ENCODE measurements at regions not wholly inside any gene's neighbourhood (a gene's known extent, or its start where the extent isn't known, plus 50 kb on each side); places are given as distances from the start of the nearest gene placed in this dataset.

GRCh38 chr12:126196263-126196662, 1131.0 kb downstream of the AACS start:
- no peak overlapping the region for H3K27ac ChIP-seq (ENCODE audit: low read length)
- TF ChIP-seq EZH2 (IDR thresholded peaks at IDR 0.05; ENCODE audit: borderline replicate concordance, insufficient read depth, low read length, poor library complexity, severe bottlenecking) (no peak), EP300 (conservative IDR thresholded peaks at IDR 0.05; ENCODE audit: poor library complexity, severe bottlenecking) (no peak), RAD21 (conservative IDR thresholded peaks at IDR 0.05) (no peak), POLR2AphosphoS5 (IDR thresholded peaks at IDR 0.05) (no peak), MXI1 (conservative IDR thresholded peaks at IDR 0.05; ENCODE audit: poor library complexity, severe bottlenecking) (no peak), CTCF (IDR thresholded peaks at IDR 0.05; ENCODE audit: poor library complexity, severe bottlenecking) (no peak), SMC3 (conservative IDR thresholded peaks at IDR 0.05; ENCODE audit: poor library complexity) (no peak), TAF1 (IDR thresholded peaks at IDR 0.05; ENCODE audit: low read depth) (no peak), REST (IDR thresholded peaks at IDR 0.05; ENCODE audit: borderline replicate concordance) (no peak)
- H3F3A ChIP-seq (ENCODE audit: insufficient read depth, low read length, poor library complexity, severe bottlenecking): no peaks in the 10 kb centered on the region
- no peaks in the 10 kb centered on the region for H3K79me2 ChIP-seq (replicated peaks; ENCODE audit: insufficient read depth, low read length)
- no peaks in the 10 kb centered on the region for H3K9me3 ChIP-seq (ENCODE audit: low read length)
- no peak overlapping the region for H2AFZ ChIP-seq (ENCODE audit: low read depth, low read length)
- H3K36me3 ChIP-seq (ENCODE audit: insufficient read depth, low read length): no peaks in the 10 kb centered on the region
- no peak overlapping the region for H3K9ac ChIP-seq (ENCODE audit: low read length)
- no peaks in the 10 kb centered on the region for H4K20me1 ChIP-seq (ENCODE audit: insufficient read depth)
- H3K4me3 ChIP-seq (ENCODE audit: low read length): no peak overlapping the region
- no peak overlapping the region for H3K4me2 ChIP-seq (ENCODE audit: low read length)
- H3K27me3 ChIP-seq (ENCODE audit: insufficient read depth, low read depth, low read length): peaks cover 17% of the 10 kb centered on the region
- H3K9me2 ChIP-seq (ENCODE audit: insufficient read depth, low read length): no peaks in the 10 kb centered on the region

- no peaks in the 10 kb centered on the region for H3K27me3 ChIP-seq (ENCODE audit: insufficient read depth, low read depth, low read length)
- no peaks in the 10 kb centered on the region for H3K36me3 ChIP-seq (ENCODE audit: insufficient read depth, low read length)
- H3K9ac ChIP-seq (ENCODE audit: low read length): no peak overlapping the region
- H3K9me3 ChIP-seq (ENCODE audit: low read length): no peaks in the 10 kb centered on the region
- no peaks in the 10 kb centered on the region for H3K9me2 ChIP-seq (ENCODE audit: insufficient read depth, low read length)
- no peak overlapping the region for H2AFZ ChIP-seq (ENCODE audit: low read depth, low read length)
- TF ChIP-seq EZH2 (IDR thresholded peaks at IDR 0.05; ENCODE audit: borderline replicate concordance, insufficient read depth, low read length, poor library complexity, severe bottlenecking) (no peak), CTCF (IDR thresholded peaks at IDR 0.05; ENCODE audit: poor library complexity, severe bottlenecking) (no peak), MXI1 (conservative IDR thresholded peaks at IDR 0.05; ENCODE audit: poor library complexity, severe bottlenecking) (no peak), EP300 (conservative IDR thresholded peaks at IDR 0.05; ENCODE audit: poor library complexity, severe bottlenecking) (no peak), POLR2AphosphoS5 (IDR thresholded peaks at IDR 0.05) (no peak), RAD21 (conservative IDR thresholded peaks at IDR 0.05) (no peak), TAF1 (IDR thresholded peaks at IDR 0.05; ENCODE audit: low read depth) (no peak), REST (IDR thresholded peaks at IDR 0.05; ENCODE audit: borderline replicate concordance) (no peak), SMC3 (conservative IDR thresholded peaks at IDR 0.05; ENCODE audit: poor library complexity) (no peak)
- no peak overlapping the region for H3K4me3 ChIP-seq (ENCODE audit: low read length)
- H3K79me2 ChIP-seq (replicated peaks; ENCODE audit: insufficient read depth, low read length): no peaks in the 10 kb centered on the region
- H4K20me1 ChIP-seq (ENCODE audit: insufficient read depth): no peaks in the 10 kb centered on the region
- no peaks in the 10 kb centered on the region for H3F3A ChIP-seq (ENCODE audit: insufficient read depth, low read length, poor library complexity, severe bottlenecking)
- H3K27ac ChIP-seq (ENCODE audit: low read length): no peak overlapping the region
- no peak overlapping the region for H3K4me2 ChIP-seq (ENCODE audit: low read length)
Observed at GRCh38 chr12:126198516-126198915, 1133.3 kb downstream of the AACS start.
